ENCODE measurements at regions not wholly inside any gene's neighbourhood (a gene's known extent, or its start where the extent isn't known, plus 50 kb on each side); places are given as distances from the start of the nearest gene placed in this dataset.

DNA sequence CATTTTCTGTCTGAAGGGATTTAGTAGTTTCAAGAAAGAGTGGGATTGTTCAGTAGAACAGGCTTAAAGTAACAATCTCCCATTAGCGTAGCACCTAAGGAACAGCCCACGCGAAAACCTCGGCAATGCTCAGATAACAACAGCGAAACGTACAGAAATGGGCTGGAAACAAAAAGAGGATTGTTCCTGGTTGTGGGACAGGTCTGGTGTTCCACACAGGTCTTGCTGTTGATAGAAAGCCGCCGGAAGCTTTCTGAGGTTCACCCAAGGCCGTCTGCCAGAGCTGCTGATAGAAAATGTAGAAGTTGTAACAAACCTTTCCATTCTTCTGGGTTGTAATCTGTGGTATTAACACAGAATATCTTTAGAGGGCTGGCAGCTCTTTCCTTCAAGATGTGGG, 69.4 kb upstream of the CLCN4 start:
- no peaks in the 10 kb centered on the region for H3K79me2 ChIP-seq (ENCODE audit: insufficient read depth, low read length)
- no peaks in the 10 kb centered on the region for H3K36me3 ChIP-seq (ENCODE audit: insufficient read depth, low read length)
- no peak overlapping the region for H3K9ac ChIP-seq (ENCODE audit: low read length)
- H3K4me2 ChIP-seq (ENCODE audit: low read length), result no peak overlapping the region
- no peaks in the 10 kb centered on the region for H3K9me3 ChIP-seq (ENCODE audit: low read length)
- H3K27me3 ChIP-seq (ENCODE audit: insufficient read depth, low read length), result no peaks in the 10 kb centered on the region
- peaks cover 33% of the 10 kb centered on the region for H3K4me1 ChIP-seq (ENCODE audit: insufficient read depth, low read length, severe bottlenecking)
- H3K27ac ChIP-seq (ENCODE audit: low read depth, low read length, poor library complexity, severe bottlenecking), result no peak overlapping the region
- H3K4me3 ChIP-seq (ENCODE audit: low read depth, low read length, poor library complexity, severe bottlenecking), result no peak overlapping the region
- H2AFZ ChIP-seq (ENCODE audit: low read length), result no peak overlapping the region
- no peaks in the 10 kb centered on the region for H3K9me2 ChIP-seq (ENCODE audit: low read depth, low read length)
- H3F3A ChIP-seq (ENCODE audit: insufficient read depth, low read length), result no peaks in the 10 kb centered on the region
- H4K20me1 ChIP-seq (ENCODE audit: insufficient read depth, low read length), result no peaks in the 10 kb centered on the region
- no peak for TF ChIP-seq EZH2 (IDR thresholded peaks at IDR 0.05; ENCODE audit: borderline replicate concordance, low read length)
- TF ChIP-seq, protein P1, sequence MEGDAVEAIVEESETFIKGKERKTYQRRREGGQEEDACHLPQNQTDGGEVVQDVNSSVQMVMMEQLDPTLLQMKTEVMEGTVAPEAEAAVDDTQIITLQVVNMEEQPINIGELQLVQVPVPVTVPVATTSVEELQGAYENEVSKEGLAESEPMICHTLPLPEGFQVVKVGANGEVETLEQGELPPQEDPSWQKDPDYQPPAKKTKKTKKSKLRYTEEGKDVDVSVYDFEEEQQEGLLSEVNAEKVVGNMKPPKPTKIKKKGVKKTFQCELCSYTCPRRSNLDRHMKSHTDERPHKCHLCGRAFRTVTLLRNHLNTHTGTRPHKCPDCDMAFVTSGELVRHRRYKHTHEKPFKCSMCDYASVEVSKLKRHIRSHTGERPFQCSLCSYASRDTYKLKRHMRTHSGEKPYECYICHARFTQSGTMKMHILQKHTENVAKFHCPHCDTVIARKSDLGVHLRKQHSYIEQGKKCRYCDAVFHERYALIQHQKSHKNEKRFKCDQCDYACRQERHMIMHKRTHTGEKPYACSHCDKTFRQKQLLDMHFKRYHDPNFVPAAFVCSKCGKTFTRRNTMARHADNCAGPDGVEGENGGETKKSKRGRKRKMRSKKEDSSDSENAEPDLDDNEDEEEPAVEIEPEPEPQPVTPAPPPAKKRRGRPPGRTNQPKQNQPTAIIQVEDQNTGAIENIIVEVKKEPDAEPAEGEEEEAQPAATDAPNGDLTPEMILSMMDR (IDR thresholded peaks at IDR 0.05; ENCODE audit: low read length), result no peak

DNA sequence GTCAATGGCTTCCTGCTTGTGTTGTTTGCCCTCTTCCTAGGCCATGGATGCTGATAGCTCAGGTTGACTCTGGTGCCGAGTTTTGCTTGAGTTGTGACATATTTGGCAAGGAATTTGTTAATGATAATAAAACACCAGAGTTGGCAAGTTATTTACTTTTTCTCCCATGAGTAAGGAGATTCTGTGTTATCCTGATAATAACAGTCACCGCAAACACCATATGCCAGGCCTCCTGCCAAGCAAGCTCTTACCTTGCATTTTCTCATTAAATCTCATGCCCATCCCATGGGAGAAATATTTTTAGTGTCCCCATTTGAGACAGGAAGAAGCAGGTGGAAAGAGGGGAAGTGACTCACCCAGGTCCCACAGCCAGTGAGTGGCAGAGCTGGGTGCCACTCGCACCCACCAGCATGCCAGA, 67.4 kb upstream of the CLCN4 start:
- Histone ChIP-seq H3F3A (ENCODE audit: insufficient read depth, low read length) (no peaks in the 10 kb centered on the region), H3K36me3 (ENCODE audit: insufficient read depth, low read length) (no peaks in the 10 kb centered on the region), H3K9me3 (ENCODE audit: low read length) (no peaks in the 10 kb centered on the region), H4K20me1 (ENCODE audit: insufficient read depth, low read length) (no peaks in the 10 kb centered on the region), H3K4me1 (ENCODE audit: insufficient read depth, low read length, severe bottlenecking) (peaks cover 15% of the 10 kb centered on the region), H2AFZ (ENCODE audit: low read length) (no peak overlapping the region), H3K79me2 (ENCODE audit: insufficient read depth, low read length) (no peaks in the 10 kb centered on the region), H3K27ac (ENCODE audit: low read depth, low read length, poor library complexity, severe bottlenecking) (no peak overlapping the region), H3K9ac (ENCODE audit: low read length) (no peak overlapping the region), H3K9me2 (ENCODE audit: low read depth, low read length) (no peaks in the 10 kb centered on the region), H3K27me3 (ENCODE audit: insufficient read depth, low read length) (no peaks in the 10 kb centered on the region), H3K4me3 (ENCODE audit: low read depth, low read length, poor library complexity, severe bottlenecking) (no peak overlapping the region), H3K4me2 (ENCODE audit: low read length) (no peak overlapping the region)
- TF ChIP-seq, protein P1 (IDR thresholded peaks at IDR 0.05; ENCODE audit: low read length), result no peak
- no peak for TF ChIP-seq EZH2 (IDR thresholded peaks at IDR 0.05; ENCODE audit: borderline replicate concordance, low read length)

DNA sequence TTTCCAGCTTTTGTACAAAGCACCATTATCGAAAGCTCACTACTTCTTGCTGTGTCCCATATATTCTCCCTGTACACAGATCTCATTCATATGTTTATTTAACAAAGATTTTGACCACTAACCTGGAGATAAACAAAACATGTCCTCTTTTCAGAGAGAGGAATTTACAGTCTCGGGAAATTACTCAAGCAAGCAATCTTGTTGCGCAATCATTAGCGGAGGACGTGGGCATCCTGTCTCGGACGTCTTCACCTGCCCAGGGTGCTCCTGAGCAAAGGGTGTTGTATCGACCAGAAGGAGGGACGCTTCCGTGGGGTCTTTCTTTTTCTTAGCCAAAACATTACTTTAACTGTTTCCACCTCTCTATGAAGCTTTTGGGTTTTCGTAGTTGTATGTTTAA, 66.5 kb upstream of the CLCN4 start:
- H3K4me3 ChIP-seq (ENCODE audit: low read depth, low read length, poor library complexity, severe bottlenecking), result no peak overlapping the region
- no peaks in the 10 kb centered on the region for H3K9me2 ChIP-seq (ENCODE audit: low read depth, low read length)
- H3K9me3 ChIP-seq (ENCODE audit: low read length), result no peaks in the 10 kb centered on the region
- H2AFZ ChIP-seq (ENCODE audit: low read length), result no peak overlapping the region
- peaks cover 6% of the 10 kb centered on the region for H3K4me1 ChIP-seq (ENCODE audit: insufficient read depth, low read length, severe bottlenecking)
- H4K20me1 ChIP-seq (ENCODE audit: insufficient read depth, low read length), result no peaks in the 10 kb centered on the region
- no peak for TF ChIP-seq EZH2 (IDR thresholded peaks at IDR 0.05; ENCODE audit: borderline replicate concordance, low read length)
- TF ChIP-seq, protein P1 (IDR thresholded peaks at IDR 0.05; ENCODE audit: low read length), result no peak
- H3K36me3 ChIP-seq (ENCODE audit: insufficient read depth, low read length), result no peaks in the 10 kb centered on the region
- H3K9ac ChIP-seq (ENCODE audit: low read length), result no peak overlapping the region
- no peaks in the 10 kb centered on the region for H3K79me2 ChIP-seq (ENCODE audit: insufficient read depth, low read length)
- no peaks in the 10 kb centered on the region for H3F3A ChIP-seq (ENCODE audit: insufficient read depth, low read length)
- H3K27ac ChIP-seq (ENCODE audit: low read depth, low read length, poor library complexity, severe bottlenecking), result no peak overlapping the region
- no peaks in the 10 kb centered on the region for H3K27me3 ChIP-seq (ENCODE audit: insufficient read depth, low read length)
- no peak overlapping the region for H3K4me2 ChIP-seq (ENCODE audit: low read length)

Data from OCI-LY1 (cell line).